Gastrocnemius medialis (tissue), 4 donors: ENCODE measurements at regions not wholly inside any gene's neighbourhood (a gene's known extent, or its start where the extent isn't known, plus 50 kb on each side); places are given as distances from the start of the nearest gene placed in this dataset.

Experiments
- ATAC-seq, 2 donors: fragments of 150-250 bp; one replicate each; pipeline ENCODE4 v1.9.1; 2016
- DNase-seq, 2 donors: peaks; one replicate each; pipeline ENCODE4 v3.0.0-alpha.2; 2019
- H3K27ac ChIP-seq, 4 donors: fragments of 200-600 bp; sonication (generic); 1 replicate in 1 of 4; 2 replicates in 3 of 4; pipeline ENCODE4 v1.5.1; 2016 to 2018; ENCODE audit warnings: mild to moderate bottlenecking in 2 of 4, moderate library complexity in 1 of 4
- H3K27me3 ChIP-seq, 3 donors: fragments of 200-600 bp; sonication (generic) in 2 of 3; 1 replicate in 1 of 3; 2 replicates in 2 of 3; pipeline versions ENCODE4 v1.5.1 to v1.6.0; 2016 to 2019; ENCODE audit warnings: mild to moderate bottlenecking in 1 of 3, moderate library complexity in 1 of 3
- H3K36me3 ChIP-seq, 2 donors: fragments of 200-600 bp; sonication (generic) in 1 of 2; one replicate each; pipeline ENCODE4 v1.5.1; 2017 to 2018
- H3K4me1 ChIP-seq, 2 donors: fragments of 200-600 bp; sonication (generic) in 1 of 2; one replicate each; pipeline ENCODE4 v1.5.1; 2016 to 2017; ENCODE audit warnings: mild to moderate bottlenecking in 2 of 2
- H3K4me3 ChIP-seq, 4 donors: fragments of 200-600 bp; sonication (generic) in 3 of 4; 1 replicate in 1 of 4; 2 replicates in 3 of 4; pipeline ENCODE4 v1.5.1; 2016 to 2019; ENCODE audit warnings: mild to moderate bottlenecking in 2 of 4
- H3K9me3 ChIP-seq, 3 donors: fragments of 200-600 bp; sonication (generic) in 2 of 3; 1 replicate in 1 of 3; 2 replicates in 2 of 3; pipeline ENCODE4 v1.5.1; 2016 to 2019
- CTCF ChIP-seq, 5 experiments: fragments of 450-650 bp in 3 of 5; fragments of 200-600 bp in 2 of 5; sonication (generic) in 2 of 5; IDR thresholded peaks in 4 of 5; conservative IDR thresholded peaks in 1 of 5; 1 replicate in 4 of 5; 2 replicates in 1 of 5; pipeline ENCODE4 v1.5.1; 2016 to 2019; ENCODE audit warnings: antibody characterized with exemption in 5 of 5, mild to moderate bottlenecking in 3 of 5, moderate library complexity in 3 of 5
- POLR2A ChIP-seq, 2 donors: fragments of 450-650 bp; IDR thresholded peaks; one replicate each; pipeline ENCODE4 v1.6.1; 2017; ENCODE audit warnings: antibody characterized with exemption in 2 of 2, mild to moderate bottlenecking in 2 of 2, moderate library complexity in 2 of 2
- in situ Hi-C, 4 donors: fragments of 200-750 bp; cut with MboI; loops; one replicate each; pipeline versions ENCODE4 v1.15.0 to v1.8.0; 2017; ENCODE audit warnings: low sequenced_read_pairs in 4 of 4
- intact Hi-C: fragments of 100-400 bp; cut with DNase I; formaldehyde crosslinking; loops from one replicate; pipeline ENCODE4 v1.15.1; 2023; ENCODE audit warnings: low total_unique reads

DNA sequence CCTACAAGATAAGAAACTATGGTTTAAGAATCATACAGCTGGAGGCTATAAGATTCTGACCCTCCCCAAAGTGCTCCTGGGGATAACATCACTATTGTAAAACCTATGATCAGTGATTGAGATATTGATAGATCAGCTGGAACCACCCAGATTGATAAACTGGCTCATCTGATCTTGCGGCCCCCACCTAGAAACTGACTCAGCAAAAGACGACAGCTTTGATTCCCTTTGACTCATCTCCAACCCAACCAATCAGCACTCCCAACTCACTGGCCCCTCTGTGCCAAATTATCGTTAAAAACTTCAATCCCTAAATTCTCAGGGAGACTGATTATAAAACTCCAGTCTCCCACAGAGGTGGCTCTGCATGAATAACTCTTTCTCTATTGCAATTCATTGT, 106.4 kb downstream of the SCP2D1 start:
- no peak for DNase-seq
- H3K27ac ChIP-seq: no peak overlapping the region
- no peak for ATAC-seq
- H3K4me3 ChIP-seq: no peak overlapping the region
- H3K27me3 ChIP-seq: no peaks in the 10 kb centered on the region
- intact Hi-C loops: no loop called here
- TF ChIP-seq CTCF (IDR thresholded peaks at IDR 0.05 in 4 of 5, conservative IDR thresholded peaks at IDR 0.05 in 1 of 5) (no peak), POLR2A (IDR thresholded peaks at IDR 0.05) (no peak)
- H3K36me3 ChIP-seq: no peaks in the 10 kb centered on the region
- in situ Hi-C loops: loop anchor here in 1 of 4 donors (25.0 kb wide), 1 partner anchor 267 kb away; no protein-coding TSS in a partner anchor
- H3K4me1 ChIP-seq: no peaks in the 10 kb centered on the region
- H3K9me3 ChIP-seq: no peaks in the 10 kb centered on the region

DNA sequence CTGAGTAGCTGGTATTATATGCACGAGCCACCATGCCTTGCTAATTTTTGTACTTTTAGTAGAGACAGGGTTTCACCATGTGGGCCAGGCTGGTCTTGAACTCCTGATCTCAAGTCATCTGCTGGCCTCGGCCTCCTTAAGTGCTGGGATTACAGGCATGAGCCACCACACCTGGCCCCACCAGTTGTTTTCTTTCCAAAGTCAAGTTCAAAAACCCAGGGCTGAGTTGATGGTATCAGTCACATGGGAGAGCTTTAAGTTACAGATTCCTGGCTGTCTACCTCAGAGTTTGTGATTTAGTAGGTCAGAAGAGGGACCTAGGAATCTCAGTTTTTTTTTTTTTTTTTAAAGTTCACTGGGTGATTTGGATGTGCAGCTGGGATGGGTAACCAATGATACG, 107.7 kb downstream of the SCP2D1 start:
- Histone ChIP-seq H3K27me3 (no peaks in the 10 kb centered on the region), H3K27ac (no peak overlapping the region), H3K9me3 (no peaks in the 10 kb centered on the region), H3K36me3 (no peaks in the 10 kb centered on the region), H3K4me1 (no peaks in the 10 kb centered on the region), H3K4me3 (no peak overlapping the region)
- TF ChIP-seq POLR2A (IDR thresholded peaks at IDR 0.05): no peak
- no peak for TF ChIP-seq CTCF (IDR thresholded peaks at IDR 0.05 in 4 of 5, conservative IDR thresholded peaks at IDR 0.05 in 1 of 5)
- no peak for DNase-seq
- ATAC-seq: no peak
- intact Hi-C loops (no loop called here), in situ Hi-C loops (loop anchor here in 1 of 4 donors (25.0 kb wide), 1 partner anchor 266 kb away; no protein-coding TSS in a partner anchor)

GRCh38 chr20:18922251-18922650, 108.7 kb downstream of the SCP2D1 start:
- in situ Hi-C loops (loop anchor here in 1 of 4 donors (25.0 kb wide), 1 partner anchor 265 kb away; no protein-coding TSS in a partner anchor), intact Hi-C loops (no loop called here)
- no peaks in the 10 kb centered on the region for H3K9me3 ChIP-seq
- no peaks in the 10 kb centered on the region for H3K27me3 ChIP-seq
- no peak for ATAC-seq
- no peak overlapping the region for H3K27ac ChIP-seq
- no peaks in the 10 kb centered on the region for H3K36me3 ChIP-seq
- TF ChIP-seq CTCF (IDR thresholded peaks at IDR 0.05 in 4 of 5, conservative IDR thresholded peaks at IDR 0.05 in 1 of 5) (no peak), POLR2A (IDR thresholded peaks at IDR 0.05) (no peak)
- no peak overlapping the region for H3K4me3 ChIP-seq
- no peaks in the 10 kb centered on the region for H3K4me1 ChIP-seq
- DNase-seq: no peak

- Histone ChIP-seq H3K27ac (no peak overlapping the region), H3K4me1 (no peaks in the 10 kb centered on the region), H3K4me3 (no peak overlapping the region), H3K27me3 (no peaks in the 10 kb centered on the region), H3K36me3 (no peaks in the 10 kb centered on the region), H3K9me3 (no peaks in the 10 kb centered on the region)
- ATAC-seq: no peak
- no peak for TF ChIP-seq CTCF (IDR thresholded peaks at IDR 0.05 in 4 of 5, conservative IDR thresholded peaks at IDR 0.05 in 1 of 5)
- TF ChIP-seq POLR2A (IDR thresholded peaks at IDR 0.05): no peak
- DNase-seq: no peak
- in situ Hi-C loops: loop anchor here in 1 of 4 donors (25.0 kb wide), 1 partner anchor 264 kb away; no protein-coding TSS in a partner anchor
- intact Hi-C loops: no loop called here
These were observed 109.3 kb downstream of the SCP2D1 start for GRCh38 chr20:18922898-18923297.

- in situ Hi-C loops: no loop called here
- no peaks in the 10 kb centered on the region for H3K27me3 ChIP-seq
- peak in 1 of 2 donors; percentile 49 for ATAC-seq
- TF ChIP-seq CTCF (IDR thresholded peaks at IDR 0.05 in 4 of 5, conservative IDR thresholded peaks at IDR 0.05 in 1 of 5): no peak
- TF ChIP-seq POLR2A (IDR thresholded peaks at IDR 0.05): no peak
- H3K4me3 ChIP-seq: no peak overlapping the region
- H3K36me3 ChIP-seq: no peaks in the 10 kb centered on the region
- no peaks in the 10 kb centered on the region for H3K9me3 ChIP-seq
- intact Hi-C loops: no loop called here
- no peak overlapping the region for H3K27ac ChIP-seq
- DNase-seq: peak in 1 of 2 donors; percentile 16
- H3K4me1 ChIP-seq: no peaks in the 10 kb centered on the region
These were observed 113.4 kb downstream of the SCP2D1 start for GRCh38 chr20:18926965-18927364.
